ENCODE measurements at regions not wholly inside any gene's neighbourhood (a gene's known extent, or its start where the extent isn't known, plus 50 kb on each side); places are given as distances from the start of the nearest gene placed in this dataset.
"Not testable (repeated sequence)": the region's sequence is repeated elsewhere in the genome, so short reads cannot be mapped to it uniquely, and the experiment has no call there.

DNA sequence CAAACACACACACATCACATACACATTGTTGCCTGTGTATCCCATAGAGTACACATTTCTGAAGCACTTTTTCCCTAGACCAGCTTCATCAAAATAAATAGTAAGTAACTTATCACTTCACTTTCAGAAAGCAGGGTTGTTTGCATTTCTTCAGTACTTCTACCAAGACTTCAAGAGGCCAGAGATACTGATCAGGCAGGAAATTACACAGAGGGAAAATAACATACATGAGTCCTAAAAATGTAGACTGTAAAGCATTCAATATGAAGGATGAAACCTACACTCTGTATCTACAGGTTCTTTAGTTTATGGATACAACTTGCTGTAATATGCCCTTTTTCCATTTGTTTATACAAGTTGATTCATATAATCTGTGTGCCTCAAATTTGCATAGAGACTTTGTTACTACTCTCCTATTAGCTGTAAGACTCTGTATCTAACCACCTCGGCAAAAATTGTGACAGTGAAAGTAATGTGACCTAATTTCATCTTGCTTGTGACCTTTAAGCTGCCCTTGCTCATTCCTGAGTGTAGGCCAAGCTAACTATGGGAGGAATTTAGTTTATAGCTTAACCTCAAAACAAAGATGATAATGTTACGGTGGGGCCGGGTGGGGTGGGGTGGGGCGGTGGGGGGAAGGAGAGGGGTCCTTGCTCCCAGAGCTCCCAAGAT is 228.9 kb upstream of the SPOPL start:
- Histone ChIP-seq H3K4me2 (no peak overlapping the region), H3K79me2 (ENCODE audit: low read depth) (no peaks in the 10 kb centered on the region), H3K27ac (no peak overlapping the region), H3K9me3 (ENCODE audit: insufficient read depth, low read depth) (peaks cover 15% of the 10 kb centered on the region), H4K20me1 (ENCODE audit: insufficient read depth) (no peaks in the 10 kb centered on the region), H3K36me3 (ENCODE audit: low read depth) (no peaks in the 10 kb centered on the region), H3F3A (ENCODE audit: insufficient read depth, low read depth) (peaks cover 3% of the 10 kb centered on the region; the same call in 1 of the 2 replicates), H3K4me1 (replicated peaks; ENCODE audit: insufficient read depth) (peaks cover 26% of the 10 kb centered on the region), H3K27me3 (ENCODE audit: insufficient read depth, low read depth) (no peaks in the 10 kb centered on the region), H3K4me3 (no peak overlapping the region), H3K9me2 (ENCODE audit: insufficient read depth) (no peaks in the 10 kb centered on the region), H2AFZ (no peak overlapping the region)
- intact Hi-C loops (cut with micrococcal nuclease; ENCODE audit: unreplicated experiment): no loop called here
- ChIA-PET POLR2A (ENCODE audit: unreplicated experiment) (no interaction called here), CTCF (no interaction called here)
- no TSS peak for BruUV-seq (replicated peaks)
- TF ChIP-seq EZH2 (IDR thresholded peaks at IDR 0.05; ENCODE audit: low read depth): no peak
- TF ChIP-seq, protein P1, sequence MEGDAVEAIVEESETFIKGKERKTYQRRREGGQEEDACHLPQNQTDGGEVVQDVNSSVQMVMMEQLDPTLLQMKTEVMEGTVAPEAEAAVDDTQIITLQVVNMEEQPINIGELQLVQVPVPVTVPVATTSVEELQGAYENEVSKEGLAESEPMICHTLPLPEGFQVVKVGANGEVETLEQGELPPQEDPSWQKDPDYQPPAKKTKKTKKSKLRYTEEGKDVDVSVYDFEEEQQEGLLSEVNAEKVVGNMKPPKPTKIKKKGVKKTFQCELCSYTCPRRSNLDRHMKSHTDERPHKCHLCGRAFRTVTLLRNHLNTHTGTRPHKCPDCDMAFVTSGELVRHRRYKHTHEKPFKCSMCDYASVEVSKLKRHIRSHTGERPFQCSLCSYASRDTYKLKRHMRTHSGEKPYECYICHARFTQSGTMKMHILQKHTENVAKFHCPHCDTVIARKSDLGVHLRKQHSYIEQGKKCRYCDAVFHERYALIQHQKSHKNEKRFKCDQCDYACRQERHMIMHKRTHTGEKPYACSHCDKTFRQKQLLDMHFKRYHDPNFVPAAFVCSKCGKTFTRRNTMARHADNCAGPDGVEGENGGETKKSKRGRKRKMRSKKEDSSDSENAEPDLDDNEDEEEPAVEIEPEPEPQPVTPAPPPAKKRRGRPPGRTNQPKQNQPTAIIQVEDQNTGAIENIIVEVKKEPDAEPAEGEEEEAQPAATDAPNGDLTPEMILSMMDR (conservative IDR thresholded peaks at IDR 0.05): no peak
- no peak for DNase-seq

DNA sequence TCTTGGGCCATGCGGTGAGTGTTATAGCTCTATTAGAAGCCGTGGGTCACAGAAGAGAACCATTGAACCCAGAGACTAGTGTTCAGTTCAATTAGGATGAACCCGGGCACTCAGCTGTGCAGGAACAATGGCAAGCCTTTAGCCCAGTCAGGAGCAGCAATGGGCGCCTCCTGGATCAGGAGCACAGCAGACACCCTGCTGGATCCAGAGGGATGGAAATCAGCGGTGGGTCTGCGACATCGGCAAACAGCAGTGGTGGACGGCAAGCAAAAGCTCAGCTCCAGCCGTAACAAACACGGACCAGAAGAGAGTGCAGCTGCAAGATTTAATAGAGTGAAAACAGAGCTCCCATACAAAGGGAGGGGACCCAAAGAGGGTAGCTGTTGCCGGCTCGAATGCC is 228.3 kb upstream of the SPOPL start:
- BruUV-seq (replicated peaks); H4K20me1 ChIP-seq (ENCODE audit: insufficient read depth); CTCF ChIA-PET; H2AFZ ChIP-seq; H3K27me3 ChIP-seq (ENCODE audit: insufficient read depth, low read depth); DNase-seq; H3K4me3 ChIP-seq; H3K36me3 ChIP-seq (ENCODE audit: low read depth); POLR2A ChIA-PET (ENCODE audit: unreplicated experiment); H3K27ac ChIP-seq; H3K4me2 ChIP-seq; H3F3A ChIP-seq (ENCODE audit: insufficient read depth, low read depth); H3K9me2 ChIP-seq (ENCODE audit: insufficient read depth); H3K79me2 ChIP-seq (ENCODE audit: low read depth); intact Hi-C loops (cut with micrococcal nuclease; ENCODE audit: unreplicated experiment): not testable (repeated sequence)
- H3K9me3 ChIP-seq (ENCODE audit: insufficient read depth, low read depth): peaks cover 15% of the 10 kb centered on the region
- H3K4me1 ChIP-seq (replicated peaks; ENCODE audit: insufficient read depth): peaks cover 24% of the 10 kb centered on the region

DNA sequence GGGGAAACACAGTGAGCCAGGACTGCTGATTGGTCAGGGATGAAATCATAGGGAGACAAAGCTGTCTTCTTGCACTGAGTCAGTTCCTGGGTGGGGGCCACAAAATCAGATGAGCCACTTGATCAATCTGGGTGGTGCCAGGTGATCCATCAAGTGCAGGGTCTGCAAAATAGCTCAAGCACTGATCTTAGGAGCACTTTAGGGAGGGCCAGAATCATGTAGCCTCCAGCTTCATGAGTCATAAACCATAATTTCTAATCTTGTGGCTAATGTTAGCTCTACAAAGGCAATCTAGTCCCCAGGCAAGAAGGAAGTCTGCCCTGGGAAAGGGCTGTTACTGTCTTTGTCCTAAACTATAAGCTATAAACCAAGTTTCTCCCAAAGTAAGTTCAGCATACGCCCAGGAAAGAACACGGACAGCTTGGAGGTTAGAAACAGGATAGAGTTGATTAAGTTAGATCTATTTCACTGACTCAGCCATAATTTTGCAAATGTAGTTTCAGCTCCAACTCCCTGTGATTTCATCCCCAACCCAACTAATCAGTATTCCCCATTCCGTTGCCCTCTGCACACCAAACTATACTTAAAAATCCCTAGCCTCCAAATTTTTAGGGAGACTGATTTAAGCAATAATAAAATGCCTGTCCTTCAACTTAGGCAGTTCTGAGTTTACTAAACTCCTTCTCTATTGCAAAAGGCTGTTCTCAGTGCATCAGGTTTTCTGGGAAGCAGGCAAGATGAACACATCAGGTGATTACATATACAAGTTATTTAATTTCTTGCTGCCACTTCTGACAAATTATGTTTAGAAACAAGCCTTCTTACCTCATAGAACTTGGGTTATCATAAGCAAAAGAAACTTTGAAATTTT is 226.9 kb upstream of the SPOPL start:
- POLR2A ChIA-PET (ENCODE audit: unreplicated experiment): interaction anchor here (0.7 kb wide), 1 partner anchor 238 kb away, joined by 3 read pairs; no protein-coding TSS in a partner anchor
- Histone ChIP-seq H3K27ac (0 out of 2 replicates have a peak overlapping the region, but pooled peaks have one; percentile 25), H3K9me3 (ENCODE audit: insufficient read depth, low read depth) (peaks cover 15% of the 10 kb centered on the region), H3K4me3 (no peak overlapping the region), H3K4me1 (replicated peaks; ENCODE audit: insufficient read depth) (peaks cover 24% of the 10 kb centered on the region), H3K4me2 (peak overlapping the region; percentile 10), H4K20me1 (ENCODE audit: insufficient read depth) (no peaks in the 10 kb centered on the region), H3K79me2 (ENCODE audit: low read depth) (no peaks in the 10 kb centered on the region), H3K9me2 (ENCODE audit: insufficient read depth) (no peaks in the 10 kb centered on the region), H3K36me3 (ENCODE audit: low read depth) (no peaks in the 10 kb centered on the region), H2AFZ (no peak overlapping the region), H3F3A (ENCODE audit: insufficient read depth, low read depth) (peaks cover 3% of the 10 kb centered on the region; the same call in 1 of the 2 replicates), H3K27me3 (ENCODE audit: insufficient read depth, low read depth) (no peaks in the 10 kb centered on the region)
- DNase-seq: peak in 1 of 2 experiments; percentile 56
- intact Hi-C loops (cut with micrococcal nuclease; ENCODE audit: unreplicated experiment): no loop called here
- CTCF ChIA-PET: no interaction called here
- TF ChIP-seq EZH2 (IDR thresholded peaks at IDR 0.05; ENCODE audit: low read depth): no peak
- TF ChIP-seq, protein P1 (conservative IDR thresholded peaks at IDR 0.05): no peak
- BruUV-seq (replicated peaks): no TSS peak
